Spinal cord (tissue), 9 donors: ENCODE measurements at regions not wholly inside any gene's neighbourhood (a gene's known extent, or its start where the extent isn't known, plus 50 kb on each side); places are given as distances from the start of the nearest gene placed in this dataset.

Experiments used
- DNase-seq, 6 donors: peaks; one replicate each; pipeline versions ENCODE4 v3.0.0 to v3.0.0-alpha.2; 2013 to 2015; ENCODE audit warnings: low spot score in 6 of 6, low read depth in 4 of 6
- H3K27ac ChIP-seq: one replicate; pipeline ENCODE4 v1.5.1; 2013; ENCODE audit warnings: low read depth, low read length, control low read depth
- H3K27me3 ChIP-seq: one replicate; pipeline ENCODE4 v1.6.1; 2013; ENCODE audit warnings: low read length; ENCODE audit not compliant: control insufficient read depth, insufficient read depth
- H3K36me3 ChIP-seq: one replicate; pipeline ENCODE4 v1.6.1; 2013; ENCODE audit warnings: low read length; ENCODE audit not compliant: control insufficient read depth, insufficient read depth
- H3K4me1 ChIP-seq: one replicate; pipeline ENCODE4 v1.6.1; 2013; ENCODE audit warnings: low read length; ENCODE audit not compliant: control insufficient read depth, insufficient read depth
- H3K4me3 ChIP-seq: one replicate; pipeline ENCODE4 v1.5.1; 2013; ENCODE audit warnings: low read depth, low read length, control low read depth
- H3K9me3 ChIP-seq: one replicate; pipeline ENCODE4 v1.6.1; 2013; ENCODE audit warnings: low read length; ENCODE audit not compliant: control insufficient read depth, insufficient read depth
- WGBS: methylation state at CpG from one replicate; pipeline ENCODE4 v1.1.5; 2013; ENCODE audit warnings: missing lambda C conversion rate; ENCODE audit not compliant: insufficient coverage; 5-methylcytosine and 5-hydroxymethylcytosine counted together
- donor health status: healthy.

DNA sequence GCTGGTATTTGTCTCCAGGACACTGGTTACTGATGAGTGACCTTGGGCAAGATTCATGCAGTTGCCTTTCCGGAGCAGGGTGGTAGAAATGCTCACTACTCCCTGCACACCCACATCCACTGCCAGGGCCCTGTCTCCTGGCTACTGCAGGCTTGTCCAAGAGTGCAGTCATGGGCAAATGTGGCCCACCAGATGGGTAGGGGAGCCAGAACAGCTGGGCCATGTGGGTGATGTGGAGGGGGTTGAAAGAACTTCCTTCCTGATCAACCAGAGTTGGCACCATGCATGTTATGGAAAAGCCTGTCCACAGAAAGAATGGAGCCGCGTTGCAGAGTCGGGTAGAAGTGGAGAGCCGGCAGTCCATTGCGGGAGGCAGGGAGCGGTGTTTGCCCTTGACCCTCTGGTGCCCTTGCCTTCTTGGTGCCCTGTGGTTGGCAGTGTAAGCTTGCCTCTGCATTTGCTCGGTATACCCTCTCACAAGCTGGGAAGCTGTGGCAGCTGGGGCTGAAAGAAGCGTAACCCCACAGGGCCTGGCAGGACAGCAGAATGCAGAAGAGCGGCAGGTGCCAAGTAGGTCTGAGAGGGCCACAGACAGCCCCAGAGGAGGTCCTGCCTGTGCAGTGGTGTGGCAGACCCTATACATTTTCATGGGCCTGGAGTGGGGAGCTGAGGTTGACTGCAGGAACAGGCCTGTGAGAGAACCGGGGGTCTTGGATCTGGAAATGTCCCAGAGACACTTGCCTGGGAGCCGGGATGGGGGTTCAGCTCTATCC lies 253.2 kb downstream of the TFCP2L1 start:
- no peaks in the 10 kb centered on the region for H3K9me3 ChIP-seq
- H3K4me1 ChIP-seq: no peaks in the 10 kb centered on the region
- no peak overlapping the region for H3K27ac ChIP-seq
- H3K4me3 ChIP-seq: no peak overlapping the region
- no peaks in the 10 kb centered on the region for H3K27me3 ChIP-seq
- 95% methylated on average over 11 of the region's 12 CpGs for WGBS
- DNase-seq: no peak
- no peaks in the 10 kb centered on the region for H3K36me3 ChIP-seq

DNA sequence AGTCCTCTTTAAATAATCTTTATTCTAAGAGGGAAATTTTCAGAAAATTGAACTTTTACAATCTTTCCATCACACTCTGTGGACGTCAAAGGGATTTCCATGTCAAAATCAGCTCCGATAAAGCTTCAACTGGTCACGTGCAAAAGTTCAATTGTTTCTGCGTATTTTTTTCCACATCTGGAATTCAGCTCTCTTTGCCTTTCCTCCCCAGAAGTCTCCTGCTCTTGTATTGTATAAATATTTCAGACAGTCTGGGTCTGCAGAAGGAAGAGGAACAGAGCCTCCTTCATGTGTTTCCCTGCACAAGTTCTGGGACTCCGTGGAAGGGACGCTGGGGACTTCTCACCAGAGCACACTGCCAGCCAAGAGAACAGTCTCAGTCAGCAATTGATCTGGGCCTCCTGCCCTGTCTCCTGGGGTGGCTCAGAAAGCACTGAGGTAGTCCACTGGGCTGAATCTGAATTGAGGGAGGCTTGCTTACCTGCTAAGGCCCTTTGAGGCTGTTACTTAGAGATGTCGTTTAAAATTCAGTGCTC lies 251.5 kb downstream of the TFCP2L1 start:
- Histone ChIP-seq H3K27ac (no peak overlapping the region), H3K36me3 (no peaks in the 10 kb centered on the region), H3K9me3 (no peaks in the 10 kb centered on the region), H3K4me1 (peaks cover 4% of the 10 kb centered on the region), H3K27me3 (no peaks in the 10 kb centered on the region), H3K4me3 (no peak overlapping the region)
- peak in 1 of 6 donors; percentile 18 for DNase-seq
- WGBS: 72% methylated on average over 5 of the region's 7 CpGs

- WGBS: 86% methylated on average over 1 of the region's 5 CpGs
- no peak for DNase-seq
- H3K9me3 ChIP-seq: no peaks in the 10 kb centered on the region
- H3K27ac ChIP-seq: no peak overlapping the region
- H3K36me3 ChIP-seq: no peaks in the 10 kb centered on the region
- H3K4me3 ChIP-seq: no peak overlapping the region
- no peaks in the 10 kb centered on the region for H3K27me3 ChIP-seq
- peaks cover 9% of the 10 kb centered on the region for H3K4me1 ChIP-seq
These were observed 250.5 kb downstream of the TFCP2L1 start for GRCh38 chr2:121034551-121034950.

- WGBS: 83% methylated on average over 1 of the region's 2 CpGs
- no peak for DNase-seq
- H3K27me3 ChIP-seq: no peaks in the 10 kb centered on the region
These were observed 248.7 kb downstream of the TFCP2L1 start for GRCh38 chr2:121036226-121036692.

DNA sequence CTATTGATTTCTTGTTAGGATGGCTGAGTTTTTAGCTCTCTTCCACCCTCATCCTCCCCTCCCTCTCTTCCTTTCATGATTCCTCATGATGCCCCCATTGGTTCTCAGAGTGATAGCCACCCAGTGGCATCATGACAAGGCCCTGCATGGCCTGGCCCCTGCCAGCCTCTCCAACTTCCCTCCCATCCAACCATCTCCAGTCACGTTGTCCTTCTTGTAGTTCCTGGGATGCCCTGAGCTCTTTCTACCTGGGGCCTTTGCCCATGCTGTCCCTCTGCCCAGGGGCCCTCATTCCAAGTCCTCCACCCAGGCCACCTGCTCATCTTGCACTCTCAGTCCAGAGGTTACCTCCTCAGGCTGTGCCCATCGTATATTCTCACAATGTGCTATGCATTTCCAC lies 247.5 kb downstream of the TFCP2L1 start:
- 100% methylated on average over 1 of the region's 2 CpGs for WGBS
- Histone ChIP-seq H3K27ac (no peak overlapping the region), H3K4me1 (peaks cover 9% of the 10 kb centered on the region), H3K9me3 (no peaks in the 10 kb centered on the region), H3K4me3 (no peak overlapping the region), H3K36me3 (no peaks in the 10 kb centered on the region), H3K27me3 (no peaks in the 10 kb centered on the region)
- DNase-seq: no peak

More at GRCh38 chr2:121036226-121036692, 248.7 kb downstream of the TFCP2L1 start:
- peaks cover 9% of the 10 kb centered on the region for H3K4me1 ChIP-seq
- H3K4me3 ChIP-seq: no peak overlapping the region
- no peaks in the 10 kb centered on the region for H3K36me3 ChIP-seq
- no peak overlapping the region for H3K27ac ChIP-seq
- no peaks in the 10 kb centered on the region for H3K9me3 ChIP-seq

DNA sequence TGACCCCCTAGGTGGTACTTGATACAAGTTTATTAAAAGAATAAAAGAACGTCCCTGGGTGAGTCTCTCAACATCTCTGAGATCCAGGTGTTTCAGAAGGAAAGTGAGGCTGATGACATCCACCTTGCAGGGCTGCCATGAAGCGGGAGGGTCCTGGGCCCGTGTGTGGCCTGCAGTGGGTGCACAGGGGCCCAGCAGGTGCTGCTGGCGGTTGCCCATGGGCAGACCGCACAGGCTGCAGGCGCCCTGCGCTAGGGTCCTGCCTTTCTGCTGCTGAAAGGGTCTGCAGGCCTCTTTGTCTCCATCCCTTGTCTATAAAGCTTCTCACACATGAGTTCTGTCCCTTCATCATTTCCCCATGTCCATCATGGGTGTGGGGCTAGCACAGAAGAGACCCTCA lies 247.0 kb downstream of the TFCP2L1 start:
- Histone ChIP-seq H3K27me3 (no peaks in the 10 kb centered on the region), H3K4me1 (peaks cover 9% of the 10 kb centered on the region), H3K9me3 (no peaks in the 10 kb centered on the region), H3K36me3 (no peaks in the 10 kb centered on the region), H3K27ac (no peak overlapping the region), H3K4me3 (no peak overlapping the region)
- no peak for DNase-seq
- WGBS: 96% methylated on average over 7 of the region's 7 CpGs

DNA sequence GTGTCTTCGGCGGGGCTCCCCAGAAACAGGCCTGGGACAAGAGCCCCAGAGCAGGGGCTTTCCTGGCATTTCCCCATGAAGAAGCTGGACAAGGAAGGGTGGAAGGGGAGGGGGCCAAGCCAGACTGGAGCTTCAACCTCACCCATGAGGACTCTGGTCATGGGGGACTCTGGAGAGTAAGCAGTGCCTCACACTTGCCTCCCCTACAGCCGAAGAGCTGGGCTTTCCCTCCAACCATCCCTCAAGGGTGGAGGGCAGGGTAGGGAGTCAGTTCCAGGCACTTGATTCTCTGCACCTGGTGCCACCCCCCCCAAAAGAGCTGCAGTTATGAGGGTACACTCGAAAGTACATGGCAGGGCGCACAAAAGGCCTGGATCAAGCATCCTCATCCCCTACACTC lies 246.6 kb downstream of the TFCP2L1 start:
- WGBS: 82% methylated on average over 4 of the region's 5 CpGs
- no peaks in the 10 kb centered on the region for H3K27me3 ChIP-seq
- peaks cover 9% of the 10 kb centered on the region for H3K4me1 ChIP-seq
- H3K4me3 ChIP-seq: no peak overlapping the region
- peaks cover under 1% of the 10 kb centered on the region for H3K9me3 ChIP-seq
- no peak overlapping the region for H3K27ac ChIP-seq
- DNase-seq: no peak
- H3K36me3 ChIP-seq: no peaks in the 10 kb centered on the region

DNA sequence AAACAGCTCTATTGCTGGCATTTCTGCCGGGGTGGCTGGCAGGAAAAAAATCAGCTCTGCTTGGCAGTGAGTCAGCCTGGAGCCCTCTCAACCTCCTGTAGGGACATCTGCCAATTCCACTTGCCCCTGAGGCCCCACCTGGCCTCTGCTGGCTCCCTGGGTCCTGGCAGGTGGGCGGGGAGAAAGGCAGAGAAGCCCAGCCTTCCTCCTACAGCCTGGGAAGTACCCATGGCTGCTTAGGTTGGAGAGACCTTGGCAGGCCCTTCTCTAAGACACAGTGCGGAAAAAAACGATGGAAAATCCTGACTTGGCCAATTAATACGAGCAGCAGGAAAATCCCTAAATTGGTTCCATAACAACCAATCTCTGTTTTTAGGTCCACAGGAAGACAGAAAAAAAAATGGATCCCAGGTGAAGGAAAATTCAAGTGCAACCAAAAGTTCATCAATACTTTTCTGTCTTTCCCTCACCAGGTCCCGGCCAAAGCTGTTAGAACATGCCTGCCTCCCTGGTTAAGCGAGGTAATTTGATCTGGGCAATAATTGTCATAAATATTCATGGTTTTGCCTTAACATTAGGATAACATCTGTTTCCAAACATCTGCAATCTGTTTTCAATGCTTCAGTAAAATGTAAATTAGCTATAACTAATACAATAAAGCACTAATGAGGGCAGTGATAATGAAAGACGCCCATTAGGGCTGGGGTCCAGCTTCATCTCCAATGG lies 245.9 kb downstream of the TFCP2L1 start:
- H3K4me3 ChIP-seq: no peak overlapping the region
- peaks cover 2% of the 10 kb centered on the region for H3K9me3 ChIP-seq
- no peaks in the 10 kb centered on the region for H3K27me3 ChIP-seq
- peaks cover 9% of the 10 kb centered on the region for H3K4me1 ChIP-seq
- H3K27ac ChIP-seq: no peak overlapping the region
- no peaks in the 10 kb centered on the region for H3K36me3 ChIP-seq
- 59% methylated on average over 5 of the region's 8 CpGs for WGBS
- DNase-seq: peak in 2 of 6 donors; percentile 47 to 54

GRCh38 chr2:121039679-121040078 lies 245.3 kb downstream of the TFCP2L1 start:
- Histone ChIP-seq H3K9me3 (peaks cover 2% of the 10 kb centered on the region), H3K36me3 (no peaks in the 10 kb centered on the region), H3K27me3 (no peaks in the 10 kb centered on the region), H3K27ac (no peak overlapping the region), H3K4me1 (peaks cover 9% of the 10 kb centered on the region), H3K4me3 (no peak overlapping the region)
- 88% methylated on average over 2 of the region's 3 CpGs for WGBS
- DNase-seq: no peak
